ENCODE measurements at regions not wholly inside any gene's neighbourhood (a gene's known extent, or its start where the extent isn't known, plus 50 kb on each side); places are given as distances from the start of the nearest gene placed in this dataset.

DNA sequence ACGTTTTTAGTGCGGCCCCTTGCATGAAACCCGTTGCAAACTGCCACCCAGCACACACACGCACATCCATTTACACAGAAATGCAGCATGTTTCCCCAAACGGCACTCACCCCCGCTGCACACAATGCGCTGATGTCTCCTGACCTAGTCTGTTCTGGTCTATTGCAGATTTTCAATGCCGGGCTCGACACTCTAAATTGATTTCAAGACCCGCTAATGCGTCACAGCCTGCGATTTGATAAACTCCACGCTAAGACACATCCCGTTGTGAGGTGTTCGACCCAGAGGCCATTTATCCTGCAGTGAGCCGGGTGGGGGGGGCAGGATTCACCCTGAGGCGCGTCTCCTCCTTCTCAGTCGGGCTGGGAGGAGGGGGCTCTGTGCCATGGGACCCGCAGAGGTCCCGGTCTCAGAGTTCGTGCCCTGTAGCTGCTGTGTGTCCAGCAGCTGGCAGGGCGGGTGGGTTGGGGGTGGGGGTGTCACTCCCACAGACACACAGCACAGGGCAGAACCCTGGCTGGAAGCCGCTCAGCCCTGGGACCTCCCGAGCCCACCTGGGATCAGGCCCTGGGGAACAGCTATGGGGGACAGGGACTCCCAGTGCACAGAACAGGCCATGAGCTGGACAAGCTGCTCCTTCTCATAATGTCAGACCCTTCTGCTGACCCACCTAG is 367.9 kb downstream of the PREX1 start:
- Histone ChIP-seq H3K4me1 (ENCODE audit: control insufficient read depth in 1 of 2, insufficient read depth in 2 of 2, low read length in 2 of 2) (no peaks in the 10 kb centered on the region), H3K4me3 (ENCODE audit: low read length in 2 of 2) (no peak overlapping the region), H3K36me3 (ENCODE audit: control insufficient read depth in 1 of 2, insufficient read depth in 2 of 2, low read length in 1 of 2) (no peaks in the 10 kb centered on the region), H3K27me3 (ENCODE audit: control insufficient read depth in 1 of 2, insufficient read depth in 2 of 2, low read length in 1 of 2) (no peaks in the 10 kb centered on the region), H3K27ac (ENCODE audit: low read depth in 1 of 2, low read length in 2 of 2) (no peak overlapping the region), H3K9me3 (ENCODE audit: control insufficient read depth, low read length) (no peaks in the 10 kb centered on the region)
- WGBS, 2 donors = 77 to 79% methylated on average over 22 to 25 of the region's 25 CpGs
- intact Hi-C loops (cut with DNase I) = no loop called here
- DNase-seq (no peak), ATAC-seq (ENCODE audit: low FRiP score) (no peak)

DNA sequence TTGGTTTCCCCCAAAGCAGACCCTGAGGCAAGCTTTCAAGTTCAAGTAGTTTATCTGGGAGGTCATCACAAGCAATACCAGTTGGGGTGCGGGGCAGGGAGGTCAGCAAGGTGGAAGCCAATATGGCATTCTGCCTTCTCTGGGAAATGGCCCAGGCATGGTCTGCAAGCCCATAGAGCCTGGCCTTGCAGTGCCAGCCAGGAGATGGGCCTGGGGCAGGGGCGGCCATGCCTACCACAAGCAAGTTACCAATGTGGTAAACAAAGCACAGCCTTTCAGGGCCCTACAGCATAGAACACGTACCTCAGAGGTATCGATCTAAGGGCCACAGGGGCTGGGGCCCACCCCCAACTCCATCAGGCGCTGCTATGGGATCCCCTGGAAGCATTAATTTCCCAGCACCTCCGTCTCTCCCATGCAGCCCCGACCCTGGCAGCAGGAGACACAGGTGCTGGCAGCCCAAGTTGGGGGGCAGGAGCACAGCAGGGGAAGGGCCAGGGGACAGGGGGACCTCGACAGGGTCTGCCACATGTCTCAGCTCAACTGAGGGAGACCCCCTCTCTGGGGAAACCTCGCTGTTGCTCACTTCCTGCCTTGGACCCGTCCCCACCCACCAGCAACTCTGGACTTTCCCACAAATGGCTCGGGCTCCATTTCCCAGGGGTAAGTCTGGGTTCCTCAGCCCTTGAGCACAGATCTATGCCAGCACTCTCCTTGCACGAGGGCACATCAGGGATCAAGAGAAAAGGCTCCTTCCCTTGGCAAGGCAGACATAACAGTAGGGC is 369.0 kb downstream of the PREX1 start:
- Histone ChIP-seq H3K4me1 (ENCODE audit: control insufficient read depth in 1 of 2, insufficient read depth in 2 of 2, low read length in 2 of 2) (no peaks in the 10 kb centered on the region), H3K4me3 (ENCODE audit: low read length in 2 of 2) (no peak overlapping the region), H3K9me3 (ENCODE audit: control insufficient read depth, low read length) (no peaks in the 10 kb centered on the region), H3K36me3 (ENCODE audit: control insufficient read depth in 1 of 2, insufficient read depth in 2 of 2, low read length in 1 of 2) (no peaks in the 10 kb centered on the region), H3K27ac (ENCODE audit: low read depth in 1 of 2, low read length in 2 of 2) (no peak overlapping the region), H3K27me3 (ENCODE audit: control insufficient read depth in 1 of 2, insufficient read depth in 2 of 2, low read length in 1 of 2) (no peaks in the 10 kb centered on the region)
- intact Hi-C loops (cut with DNase I) = no loop called here
- ATAC-seq (ENCODE audit: low FRiP score) = no peak
- no peak for DNase-seq
- 86 to 88% methylated on average over 12 of the region's 12 CpGs for WGBS, 2 donors

DNA sequence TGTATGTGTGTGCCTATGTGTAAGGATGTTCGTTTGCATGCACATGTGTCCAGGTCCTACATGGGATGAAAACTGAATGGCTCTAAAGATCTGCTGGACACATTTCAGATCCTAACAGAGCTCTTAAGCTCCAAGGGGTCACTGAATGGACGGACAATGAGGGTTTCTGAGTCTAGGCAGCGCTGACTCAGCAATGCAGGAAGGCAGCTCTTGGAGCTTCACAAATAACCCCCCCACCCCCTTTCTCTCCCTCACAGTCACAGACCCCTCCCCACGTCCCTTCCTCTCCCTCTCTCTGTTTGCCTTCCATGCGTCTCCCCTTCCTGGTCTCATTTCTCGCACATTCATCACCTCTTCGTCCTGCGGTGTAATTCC is 369.8 kb downstream of the PREX1 start:
- WGBS, 2 donors = 93 to 98% methylated on average over 8 of the region's 8 CpGs
- Histone ChIP-seq H3K9me3 (ENCODE audit: control insufficient read depth, low read length) (no peaks in the 10 kb centered on the region), H3K27me3 (ENCODE audit: control insufficient read depth in 1 of 2, insufficient read depth in 2 of 2, low read length in 1 of 2) (no peaks in the 10 kb centered on the region), H3K4me3 (ENCODE audit: low read length in 2 of 2) (no peak overlapping the region), H3K27ac (ENCODE audit: low read depth in 1 of 2, low read length in 2 of 2) (no peak overlapping the region), H3K36me3 (ENCODE audit: control insufficient read depth in 1 of 2, insufficient read depth in 2 of 2, low read length in 1 of 2) (no peaks in the 10 kb centered on the region), H3K4me1 (ENCODE audit: control insufficient read depth in 1 of 2, insufficient read depth in 2 of 2, low read length in 2 of 2) (no peaks in the 10 kb centered on the region)
- intact Hi-C loops (cut with DNase I) = no loop called here
- DNase-seq = no peak
- no peak for ATAC-seq (ENCODE audit: low FRiP score)

DNA sequence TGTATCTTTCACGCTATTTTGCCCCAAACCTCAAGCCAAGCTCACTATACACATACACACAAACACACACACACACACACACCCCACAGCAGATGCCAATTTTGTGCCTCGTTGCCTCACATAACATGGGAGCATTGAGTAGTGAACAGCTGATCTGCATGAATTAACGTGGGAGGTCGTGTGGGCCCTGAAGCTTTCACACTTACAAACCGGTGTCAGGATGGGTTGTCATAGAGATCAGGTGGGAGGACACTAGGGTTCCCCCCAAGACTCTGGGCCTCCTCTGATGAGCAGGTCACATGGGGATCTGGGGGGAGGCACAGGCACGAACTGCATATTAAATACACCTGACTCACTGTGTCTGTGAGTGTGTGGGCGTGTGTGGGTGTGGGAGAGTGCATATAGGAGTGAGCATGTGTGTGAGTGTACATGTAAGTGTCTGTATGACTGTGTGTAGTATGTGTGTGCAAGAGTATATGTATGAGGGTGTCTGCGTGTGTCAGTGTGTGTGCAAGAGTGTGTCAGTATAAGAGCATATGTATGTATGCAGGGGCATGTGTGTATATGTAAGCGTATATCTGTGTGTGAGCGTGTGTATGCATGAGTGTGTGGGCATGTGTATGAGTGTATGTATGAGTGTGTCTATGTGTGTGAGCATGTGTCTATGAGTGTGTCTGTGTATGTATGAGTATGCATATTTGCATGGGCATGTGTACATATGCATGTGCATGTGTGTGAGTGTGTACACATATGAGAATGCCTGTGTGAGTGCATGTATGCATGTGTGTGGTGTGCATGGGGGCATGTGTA is 370.4 kb downstream of the PREX1 start:
- DNase-seq = no peak
- no peak for ATAC-seq (ENCODE audit: low FRiP score)
- WGBS, 2 donors = 91 to 93% methylated on average over 10 of the region's 10 CpGs

DNA sequence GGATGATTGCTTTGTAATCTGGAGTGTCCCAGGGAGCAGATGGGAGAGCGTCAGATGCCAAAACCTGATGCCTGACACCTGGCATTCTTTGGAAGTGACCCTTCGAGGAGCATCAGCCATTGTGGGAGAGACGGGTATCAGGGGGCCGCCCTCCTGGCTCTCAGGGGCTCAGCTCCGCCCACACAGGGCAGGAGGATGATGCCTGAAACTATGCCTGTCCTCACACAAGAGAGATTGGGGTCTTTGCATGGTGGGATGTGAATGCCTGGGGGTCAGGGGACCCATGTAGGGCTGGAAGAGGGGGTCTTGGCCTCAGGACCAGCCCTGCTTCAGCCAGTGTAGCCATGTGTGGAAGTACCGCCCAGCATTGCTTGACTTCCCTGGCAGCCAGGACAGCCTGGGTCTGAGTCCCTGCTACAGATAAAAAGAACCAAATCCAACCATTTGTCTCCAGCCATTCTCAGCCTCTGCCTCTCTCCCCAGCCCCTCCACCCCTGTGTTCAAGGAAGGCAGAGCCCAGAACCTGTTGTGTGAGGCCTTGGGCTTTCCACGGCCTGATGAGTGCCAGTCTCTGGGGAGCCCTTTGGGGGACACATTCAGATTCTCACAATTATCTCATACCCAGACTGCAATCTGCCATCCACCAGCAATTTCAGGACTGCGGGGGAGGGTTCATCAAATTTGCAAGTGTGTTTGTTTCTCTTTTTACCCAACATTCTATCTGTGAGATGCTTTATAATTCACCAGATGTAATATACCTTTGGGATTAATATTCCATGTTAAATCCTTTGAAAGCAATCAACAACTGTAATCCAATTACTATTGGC is 371.2 kb downstream of the PREX1 start:
- Histone ChIP-seq H3K9me3 (ENCODE audit: control insufficient read depth, low read length) (no peaks in the 10 kb centered on the region), H3K4me1 (ENCODE audit: control insufficient read depth in 1 of 2, insufficient read depth in 2 of 2, low read length in 2 of 2) (no peaks in the 10 kb centered on the region), H3K36me3 (ENCODE audit: control insufficient read depth in 1 of 2, insufficient read depth in 2 of 2, low read length in 1 of 2) (no peaks in the 10 kb centered on the region), H3K27ac (ENCODE audit: low read depth in 1 of 2, low read length in 2 of 2) (no peak overlapping the region), H3K27me3 (ENCODE audit: control insufficient read depth in 1 of 2, insufficient read depth in 2 of 2, low read length in 1 of 2) (no peaks in the 10 kb centered on the region), H3K4me3 (ENCODE audit: low read length in 2 of 2) (no peak overlapping the region)
- intact Hi-C loops (cut with DNase I) = no loop called here
- ATAC-seq (ENCODE audit: low FRiP score) = no peak
- 75 to 81% methylated on average over 8 of the region's 8 CpGs for WGBS, 2 donors
- DNase-seq = no peak

More for the DNA sequence above, 370.4 kb downstream of the PREX1 start:
- intact Hi-C loops (cut with DNase I) = no loop called here
- Histone ChIP-seq H3K27me3 (ENCODE audit: control insufficient read depth in 1 of 2, insufficient read depth in 2 of 2, low read length in 1 of 2) (no peaks in the 10 kb centered on the region), H3K4me3 (ENCODE audit: low read length in 2 of 2) (no peak overlapping the region), H3K36me3 (ENCODE audit: control insufficient read depth in 1 of 2, insufficient read depth in 2 of 2, low read length in 1 of 2) (no peaks in the 10 kb centered on the region), H3K27ac (ENCODE audit: low read depth in 1 of 2, low read length in 2 of 2) (no peak overlapping the region), H3K9me3 (ENCODE audit: control insufficient read depth, low read length) (no peaks in the 10 kb centered on the region), H3K4me1 (ENCODE audit: control insufficient read depth in 1 of 2, insufficient read depth in 2 of 2, low read length in 2 of 2) (no peaks in the 10 kb centered on the region)

DNA sequence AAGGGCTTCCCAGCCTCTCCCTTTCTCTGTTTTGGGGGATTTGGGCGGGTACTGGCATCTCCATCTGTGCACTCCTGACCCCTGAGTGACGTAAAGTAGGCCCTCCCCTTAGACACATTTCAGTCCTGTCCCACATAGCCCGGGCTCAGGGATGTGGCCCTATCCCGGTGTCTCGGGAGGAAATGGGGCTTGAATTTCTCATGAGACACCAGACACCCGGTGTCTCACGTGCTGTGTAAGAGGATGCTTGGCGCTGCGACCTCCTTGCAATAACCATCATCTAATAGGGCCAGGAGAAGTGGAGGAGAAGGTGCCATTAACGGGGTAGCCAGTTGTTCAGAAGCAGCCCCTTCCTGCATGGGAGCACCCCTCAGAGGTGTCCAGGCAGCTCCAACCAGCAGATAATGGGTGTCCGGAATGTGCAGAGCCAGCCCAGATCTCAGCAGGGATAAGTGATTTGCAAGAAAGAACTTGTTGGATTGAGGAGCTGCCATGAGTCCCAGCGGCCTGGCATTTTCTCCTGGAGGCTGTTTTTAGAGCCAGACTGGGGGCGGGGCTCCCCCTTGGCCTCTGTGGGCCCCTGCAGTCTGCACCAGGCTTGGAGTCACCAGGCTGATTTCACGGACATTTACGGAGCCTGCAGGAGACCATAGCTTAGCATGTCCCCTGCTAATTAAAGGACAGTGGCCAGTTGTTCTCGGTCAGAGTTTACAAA is 372.0 kb downstream of the PREX1 start:
- Histone ChIP-seq H3K27me3 (ENCODE audit: control insufficient read depth in 1 of 2, insufficient read depth in 2 of 2, low read length in 1 of 2) (peaks cover 0 to 1% of the 10 kb centered on the region in 2 donors), H3K4me3 (ENCODE audit: low read length in 2 of 2) (no peak overlapping the region), H3K27ac (ENCODE audit: low read depth in 1 of 2, low read length in 2 of 2) (no peak overlapping the region), H3K4me1 (ENCODE audit: control insufficient read depth in 1 of 2, insufficient read depth in 2 of 2, low read length in 2 of 2) (no peaks in the 10 kb centered on the region), H3K9me3 (ENCODE audit: control insufficient read depth, low read length) (no peaks in the 10 kb centered on the region), H3K36me3 (ENCODE audit: control insufficient read depth in 1 of 2, insufficient read depth in 2 of 2, low read length in 1 of 2) (no peaks in the 10 kb centered on the region)
- intact Hi-C loops (cut with DNase I) = no loop called here
- ATAC-seq (ENCODE audit: low FRiP score) (no peak), DNase-seq (no peak)
- WGBS, 2 donors = 47 to 56% methylated on average over 16 of the region's 16 CpGs

- Histone ChIP-seq H3K4me1 (ENCODE audit: control insufficient read depth in 1 of 2, insufficient read depth in 2 of 2, low read length in 2 of 2) (no peaks in the 10 kb centered on the region), H3K27me3 (ENCODE audit: control insufficient read depth in 1 of 2, insufficient read depth in 2 of 2, low read length in 1 of 2) (peaks cover 0 to 1% of the 10 kb centered on the region in 2 donors), H3K4me3 (ENCODE audit: low read length in 2 of 2) (no peak overlapping the region), H3K27ac (ENCODE audit: low read depth in 1 of 2, low read length in 2 of 2) (no peak overlapping the region), H3K9me3 (ENCODE audit: control insufficient read depth, low read length) (no peaks in the 10 kb centered on the region), H3K36me3 (ENCODE audit: control insufficient read depth in 1 of 2, insufficient read depth in 2 of 2, low read length in 1 of 2) (no peaks in the 10 kb centered on the region)
- 83 to 87% methylated on average over 14 of the region's 14 CpGs for WGBS, 2 donors
- no peak for DNase-seq
- intact Hi-C loops (cut with DNase I) = no loop called here
- no peak for ATAC-seq (ENCODE audit: low FRiP score)
These were observed 372.9 kb downstream of the PREX1 start for GRCh38 chr20:48454671-48455490.

Measured in aorta (tissue), 5 donors.